H1 (cell line): ENCODE measurements at regions not wholly inside any gene's neighbourhood (a gene's known extent, or its start where the extent isn't known, plus 50 kb on each side); places are given as distances from the start of the nearest gene placed in this dataset.

Source experiments
- CTCF ChIA-PET: fragments of 300-600 bp; sonication (Branson Sonifier 250); formaldehyde crosslinking; loops from one replicate; lab custom pipeline; 2021; ENCODE audit not compliant: partially characterized antibody; lab: Charles Lee
- POLR2A ChIA-PET: fragments of 300-600 bp; sonication (Branson Sonifier 250); formaldehyde crosslinking; loops from one replicate; lab custom pipeline; 2021; ENCODE audit warnings: inconsistent platforms; ENCODE audit not compliant: partially characterized antibody; lab: Charles Lee
- DNase-seq, 2 experiments: peaks; one replicate each; pipeline versions ENCODE4 v3.0.0 to v3.0.0-alpha.2; 2010 to 2022; ENCODE audit warnings: low spot score in 2 of 2, low read depth in 1 of 2, mixed read lengths in 1 of 2
- FAIRE-seq: peaks from 2 replicates; lab custom pipeline; 2011; peaks lifted over from hg19 to GRCh38; lab: Jason Lieb, UNC
- H2AFZ ChIP-seq: 2 replicates; pipeline ENCODE4 v1.8.1; 2012; ENCODE audit warnings: low read length, inconsistent platforms
- H2AK5ac ChIP-seq: 2 replicates; pipeline ENCODE4 v1.6.1; 2013; ENCODE audit warnings: low read depth, low read length
- H2BK120ac ChIP-seq: replicated peaks from 2 replicates; pipeline ENCODE3; 2013; ENCODE audit warnings: low read depth, low read length, inconsistent platforms
- H2BK12ac ChIP-seq: 2 replicates; pipeline ENCODE4 v1.6.1; 2013; ENCODE audit warnings: low read depth, low read length
- H2BK15ac ChIP-seq: 2 replicates; pipeline ENCODE4 v1.6.1; 2013; ENCODE audit warnings: low read length
- H2BK20ac ChIP-seq: 2 replicates; pipeline ENCODE4 v1.6.1; 2013; ENCODE audit warnings: low read length
- H2BK5ac ChIP-seq: 2 replicates; pipeline ENCODE4 v1.6.1; 2013; ENCODE audit warnings: low read depth, low read length
- H3K14ac ChIP-seq: 2 replicates; pipeline ENCODE4 v1.6.1; 2013; ENCODE audit warnings: inconsistent platforms; ENCODE audit not compliant: insufficient read length
- H3K18ac ChIP-seq: 2 replicates; pipeline ENCODE4 v1.6.1; 2013; ENCODE audit warnings: low read length; ENCODE audit errors: extremely low read depth
- H3K23ac ChIP-seq: 2 replicates; pipeline ENCODE4 v1.6.1; 2013; ENCODE audit warnings: inconsistent platforms; ENCODE audit not compliant: insufficient read length
- H3K23me2 ChIP-seq: 2 replicates; pipeline ENCODE4 v1.6.1; 2013; ENCODE audit warnings: low read depth, low read length
- H3K27ac ChIP-seq: 2 replicates; pipeline ENCODE4 v1.6.1; 2011; ENCODE audit warnings: low read depth, low read length, inconsistent platforms
- H3K27me3 ChIP-seq, 4 experiments: replicated peaks in 1 of 4; 1 replicate in 1 of 4; 2 replicates in 3 of 4; pipeline versions ENCODE4 v1.6.1 to v1.8.1; 2011 to 2013; ENCODE audit warnings: low read length in 3 of 4, mild to moderate bottlenecking in 3 of 4, inconsistent platforms in 2 of 4, mixed read lengths in 2 of 4, moderate library complexity in 1 of 4; ENCODE audit not compliant: control insufficient read depth in 3 of 4, insufficient read depth in 3 of 4; ENCODE audit errors: extremely low read depth in 1 of 4
- H3K36me3 ChIP-seq, 4 experiments: 2 replicates each; pipeline versions ENCODE4 v1.6.1 to v1.8.1; 2011 to 2013; ENCODE audit warnings: mild to moderate bottlenecking in 4 of 4, low read length in 3 of 4, moderate library complexity in 2 of 4, control low read depth in 1 of 4, inconsistent platforms in 1 of 4; ENCODE audit not compliant: insufficient read depth in 4 of 4, control insufficient read depth in 2 of 4
- H3K4ac ChIP-seq: replicated peaks from 2 replicates; pipeline ENCODE3; 2013; ENCODE audit warnings: low read length, low read depth, mixed read lengths, inconsistent platforms; ENCODE audit not compliant: insufficient read length
- H3K4me1 ChIP-seq, 4 experiments: replicated peaks in 1 of 4; 1 replicate in 1 of 4; 2 replicates in 3 of 4; pipeline versions ENCODE4 v1.6.1 to v1.8.1; 2011 to 2013; ENCODE audit warnings: low read length in 3 of 4, inconsistent platforms in 2 of 4, mixed read lengths in 1 of 4; ENCODE audit not compliant: insufficient read depth in 4 of 4, control insufficient read depth in 3 of 4
- H3K4me2 ChIP-seq, 2 experiments: 2 replicates each; pipeline versions ENCODE4 v1.6.1 to v1.8.1; 2011 to 2013; ENCODE audit warnings: low read depth in 2 of 2, low read length in 2 of 2, control low read depth in 1 of 2, inconsistent platforms in 1 of 2, mild to moderate bottlenecking in 1 of 2; ENCODE audit not compliant: insufficient read depth in 1 of 2
- H3K4me3 ChIP-seq, 4 experiments: fragments of 200-600, 300-600 bp in 1 of 4; sonication (generic), shearing (Covaris generic), sonication (Bioruptor Twin) in 1 of 4; 2 replicates each; pipeline versions ENCODE4 v1.5.1 to v1.8.1; 2011 to 2016; ENCODE audit warnings: low read length in 4 of 4, low read depth in 3 of 4, control low read depth in 2 of 4, inconsistent platforms in 2 of 4, mild to moderate bottlenecking in 2 of 4, mixed read lengths in 1 of 4, moderate library complexity in 1 of 4; ENCODE audit not compliant: insufficient read depth in 2 of 4; ENCODE audit errors: extremely low read depth in 1 of 4
- H3K56ac ChIP-seq: replicated peaks from 2 replicates; pipeline ENCODE3; 2013; ENCODE audit warnings: low read depth, mild to moderate bottlenecking, mixed read lengths, low read length, inconsistent platforms; ENCODE audit not compliant: insufficient read length
- H3K79me1 ChIP-seq: 2 replicates; pipeline ENCODE4 v1.6.1; 2013; ENCODE audit warnings: low read depth, low read length, control low read depth
- H3K79me2 ChIP-seq, 2 experiments: 2 replicates each; pipeline versions ENCODE4 v1.6.1 to v1.8.1; 2012 to 2013; ENCODE audit warnings: low read length in 2 of 2, mild to moderate bottlenecking in 2 of 2, inconsistent platforms in 1 of 2; ENCODE audit not compliant: insufficient read depth in 2 of 2, control insufficient read depth in 1 of 2
- H3K9ac ChIP-seq, 4 experiments: replicated peaks in 1 of 4; 1 replicate in 1 of 4; 2 replicates in 3 of 4; pipeline versions ENCODE4 v1.6.1 to v1.8.1; 2011 to 2013; ENCODE audit warnings: low read depth in 3 of 4, low read length in 3 of 4, control low read depth in 2 of 4, mild to moderate bottlenecking in 2 of 4, moderate library complexity in 2 of 4, inconsistent platforms in 1 of 4; ENCODE audit errors: extremely low read depth in 1 of 4
- H3K9me3 ChIP-seq, 2 experiments: 2 replicates each; pipeline versions ENCODE4 v1.6.1 to v1.8.1; 2012 to 2013; ENCODE audit warnings: mild to moderate bottlenecking in 2 of 2, moderate library complexity in 2 of 2, control low read depth in 1 of 2, inconsistent platforms in 1 of 2, low read depth in 1 of 2, low read length in 1 of 2, mixed read lengths in 1 of 2; ENCODE audit not compliant: insufficient read depth in 2 of 2
- H4K20me1 ChIP-seq, 2 experiments: replicated peaks in 1 of 2; 2 replicates each; pipeline versions ENCODE3 to v1.8.1; 2011 to 2013; ENCODE audit warnings: inconsistent platforms in 2 of 2, low read length in 2 of 2, mild to moderate bottlenecking in 1 of 2; ENCODE audit not compliant: insufficient read depth in 2 of 2, control insufficient read depth in 1 of 2
- H4K5ac ChIP-seq: 2 replicates; pipeline ENCODE4 v1.6.1; 2013; ENCODE audit warnings: low read length, low read depth, mixed read lengths, inconsistent platforms; ENCODE audit not compliant: insufficient read length
- H4K8ac ChIP-seq: 2 replicates; pipeline ENCODE4 v1.8.0; 2013; ENCODE audit warnings: mild to moderate bottlenecking, moderate library complexity, low read length, inconsistent platforms; ENCODE audit not compliant: insufficient read depth; ENCODE audit errors: extremely low read depth
- H4K91ac ChIP-seq: replicated peaks from 2 replicates; pipeline ENCODE3; 2013; ENCODE audit warnings: low read length, mixed read lengths, inconsistent platforms; ENCODE audit not compliant: insufficient read length
- BACH1 ChIP-seq: IDR thresholded peaks from 2 replicates; pipeline ENCODE4 v1.6.1; 2012; ENCODE audit warnings: low read length, improper control_type of control experiment
- BCL11A ChIP-seq, 2 experiments: IDR thresholded peaks; one replicate each; pipeline ENCODE4 v1.6.1; 2011; ENCODE audit warnings: low read depth in 2 of 2, low read length in 2 of 2, mild to moderate bottlenecking in 2 of 2
- HDAC2 ChIP-seq, 2 experiments: fragments of 300-600 bp in 1 of 2; sonication (generic) in 1 of 2; IDR thresholded peaks; 2 replicates each; pipeline ENCODE4 v1.6.1; 2011 to 2012; ENCODE audit warnings: low read depth in 2 of 2, low read length in 2 of 2, mild to moderate bottlenecking in 2 of 2, moderate library complexity in 2 of 2, borderline replicate concordance in 1 of 2, inconsistent platforms in 1 of 2
- JUN ChIP-seq: IDR thresholded peaks from 2 replicates; pipeline ENCODE4 v1.6.1; 2011; ENCODE audit warnings: low read depth, mild to moderate bottlenecking, improper control_type of control experiment, low read length
- RNF2 ChIP-seq: fragments of 200-900, 300-1000 bp; sonication (generic); IDR thresholded peaks from 2 replicates; pipeline ENCODE4 v1.7.1; 2016; ENCODE audit warnings: borderline replicate concordance, low read depth, mild to moderate bottlenecking, antibody characterized with exemption, low read length; ENCODE audit not compliant: poor library complexity, severe bottlenecking; ENCODE audit errors: missing control alignments
- SAP30 ChIP-seq: fragments of 300-600 bp; sonication (generic); IDR thresholded peaks from 2 replicates; pipeline ENCODE4 v1.7.1; 2012; ENCODE audit warnings: low read length, moderate library complexity, mild to moderate bottlenecking, inconsistent platforms; ENCODE audit not compliant: insufficient read depth, insufficient replicate concordance
- TAF7 ChIP-seq: optimal IDR thresholded peaks from 2 replicates; pipeline ENCODE3; 2011; ENCODE audit warnings: low read depth, mild to moderate bottlenecking, inconsistent platforms, low read length, moderate library complexity, borderline replicate concordance
- TBP ChIP-seq: IDR thresholded peaks from 2 replicates; pipeline ENCODE4 v1.6.1; 2011; ENCODE audit warnings: low read depth, low read length, improper control_type of control experiment
- WGBS, 2 experiments: shearing (Covaris generic) in 1 of 2; methylation state at CpG; one replicate each; pipeline versions ENCODE4 v1.1.6 to v1.1.7; 2013 to 2015; ENCODE audit warnings: low lambda C conversion rate in 2 of 2, mixed read lengths in 2 of 2, inconsistent platforms in 1 of 2, low coverage in 1 of 2, missing lambda C conversion rate in 1 of 2; ENCODE audit not compliant: insufficient replicate concordance in 2 of 2, insufficient coverage in 1 of 2, insufficient read length in 1 of 2; ENCODE audit errors: extremely low coverage in 1 of 2, missing lambda C conversion rate in 1 of 2; 5-methylcytosine and 5-hydroxymethylcytosine counted together
- TF ChIP-seq, protein P1 (sequence below), 3 experiments: IDR thresholded peaks; 1 replicate in 2 of 3; 2 replicates in 1 of 3; pipeline versions ENCODE4 v1.5.1 to v1.6.1; 2011; ENCODE audit warnings: low read length in 3 of 3, mild to moderate bottlenecking in 3 of 3, inconsistent platforms in 2 of 3, low read depth in 1 of 3, moderate library complexity in 1 of 3; ENCODE audit not compliant: insufficient read depth in 1 of 3; ENCODE audit errors: control extremely low read depth in 1 of 3
- TF ChIP-seq, protein P2 (sequence below): IDR thresholded peaks from 2 replicates; pipeline ENCODE4 v1.6.1; 2011; ENCODE audit warnings: low read depth, mild to moderate bottlenecking, low read length; ENCODE audit not compliant: insufficient read depth

DNA sequence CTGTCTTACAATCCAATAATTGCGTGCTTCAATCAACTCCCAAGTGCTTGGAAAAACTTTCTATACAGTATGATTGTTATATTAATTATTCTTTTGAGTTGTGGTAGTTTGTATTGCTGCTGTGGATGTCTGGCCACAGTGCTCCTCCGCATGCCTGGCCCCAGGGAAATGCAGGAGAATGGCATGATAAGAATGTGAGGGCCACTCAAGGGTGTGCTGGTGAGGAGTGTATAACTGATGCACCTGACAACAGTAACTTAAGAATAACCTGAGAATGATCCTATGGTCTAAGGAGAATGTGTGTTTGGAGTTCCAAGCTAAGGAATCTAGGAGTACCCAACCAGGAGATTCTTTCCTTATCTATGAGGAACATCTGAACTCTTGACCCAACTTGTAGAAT is 152.9 kb upstream of the APC start:
- WGBS, 2 experiments, result 83% methylated on average over 2 of the region's 2 CpGs; no CpG with 5 or more reads in 1 of the 2 experiments
- H3K36me3 ChIP-seq, result no peaks in the 10 kb centered on the region
- H2AK5ac ChIP-seq, result no peak overlapping the region
- no peak overlapping the region for H2AFZ ChIP-seq
- no peaks in the 10 kb centered on the region for H3K27me3 ChIP-seq
- H4K20me1 ChIP-seq, result peaks cover 0 to 2% of the 10 kb centered on the region in 2 experiments
- H2BK12ac ChIP-seq, result no peak overlapping the region
- H2BK5ac ChIP-seq, result no peak overlapping the region
- H3K4me3 ChIP-seq, result no peak overlapping the region
- no peaks in the 10 kb centered on the region for H3K9me3 ChIP-seq
- no peak overlapping the region for H3K4me2 ChIP-seq
- H2BK15ac ChIP-seq, result no peak overlapping the region
- DNase-seq, result no peak
- H3K4ac ChIP-seq, result no peak overlapping the region
- no peaks in the 10 kb centered on the region for H3K79me2 ChIP-seq
- no peak overlapping the region for H4K5ac ChIP-seq
- H3K56ac ChIP-seq, result no peak overlapping the region
- POLR2A ChIA-PET, result no interaction called here
- H4K8ac ChIP-seq, result no peak overlapping the region
- H3K27ac ChIP-seq, result no peak overlapping the region
- CTCF ChIA-PET, result interaction anchor here (1.0 to 1.6 kb wide), 3 partner anchors 26 to 173 kb away, joined by 3 to 9 read pairs (median 4); no protein-coding TSS in a partner anchor
- no peaks in the 10 kb centered on the region for H3K79me1 ChIP-seq
- H3K9ac ChIP-seq, result no peak overlapping the region
- H3K23ac ChIP-seq, result no peak overlapping the region
- H2BK20ac ChIP-seq, result no peak overlapping the region
- no peaks in the 10 kb centered on the region for H3K23me2 ChIP-seq
- no peak overlapping the region for H4K91ac ChIP-seq
- H2BK120ac ChIP-seq, result no peak overlapping the region
- no peak for FAIRE-seq
- no peak overlapping the region for H3K18ac ChIP-seq
- peaks cover 0 to 4% (median 0%) of the 10 kb centered on the region in 4 experiments; a peak in 4 of 7 replicates for H3K4me1 ChIP-seq
- H3K14ac ChIP-seq, result no peak overlapping the region
- no peak for TF ChIP-seq TBP
- TF ChIP-seq HDAC2 (IDR thresholded peaks at IDR 0.05; ENCODE audit: borderline replicate concordance in 1 of 2, low read depth in 2 of 2, low read length in 2 of 2), result no peak
- TF ChIP-seq JUN, result no peak
- no peak for TF ChIP-seq RNF2
- TF ChIP-seq BACH1, result no peak
- TF ChIP-seq TAF7, result no peak
- TF ChIP-seq SAP30, result no peak
- TF ChIP-seq, protein P1, sequence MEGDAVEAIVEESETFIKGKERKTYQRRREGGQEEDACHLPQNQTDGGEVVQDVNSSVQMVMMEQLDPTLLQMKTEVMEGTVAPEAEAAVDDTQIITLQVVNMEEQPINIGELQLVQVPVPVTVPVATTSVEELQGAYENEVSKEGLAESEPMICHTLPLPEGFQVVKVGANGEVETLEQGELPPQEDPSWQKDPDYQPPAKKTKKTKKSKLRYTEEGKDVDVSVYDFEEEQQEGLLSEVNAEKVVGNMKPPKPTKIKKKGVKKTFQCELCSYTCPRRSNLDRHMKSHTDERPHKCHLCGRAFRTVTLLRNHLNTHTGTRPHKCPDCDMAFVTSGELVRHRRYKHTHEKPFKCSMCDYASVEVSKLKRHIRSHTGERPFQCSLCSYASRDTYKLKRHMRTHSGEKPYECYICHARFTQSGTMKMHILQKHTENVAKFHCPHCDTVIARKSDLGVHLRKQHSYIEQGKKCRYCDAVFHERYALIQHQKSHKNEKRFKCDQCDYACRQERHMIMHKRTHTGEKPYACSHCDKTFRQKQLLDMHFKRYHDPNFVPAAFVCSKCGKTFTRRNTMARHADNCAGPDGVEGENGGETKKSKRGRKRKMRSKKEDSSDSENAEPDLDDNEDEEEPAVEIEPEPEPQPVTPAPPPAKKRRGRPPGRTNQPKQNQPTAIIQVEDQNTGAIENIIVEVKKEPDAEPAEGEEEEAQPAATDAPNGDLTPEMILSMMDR (IDR thresholded peaks at IDR 0.05; ENCODE audit: control extremely low read depth in 1 of 3, insufficient read depth in 1 of 3, low read depth in 1 of 3, low read length in 3 of 3), result no peak
- TF ChIP-seq, protein P2, sequence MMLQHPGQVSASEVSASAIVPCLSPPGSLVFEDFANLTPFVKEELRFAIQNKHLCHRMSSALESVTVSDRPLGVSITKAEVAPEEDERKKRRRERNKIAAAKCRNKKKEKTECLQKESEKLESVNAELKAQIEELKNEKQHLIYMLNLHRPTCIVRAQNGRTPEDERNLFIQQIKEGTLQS, result no peak
- TF ChIP-seq BCL11A (IDR thresholded peaks at IDR 0.05; ENCODE audit: low read depth in 2 of 2, low read length in 2 of 2), result no peak
